ENCODE measurements at regions not wholly inside any gene's neighbourhood (a gene's known extent, or its start where the extent isn't known, plus 50 kb on each side); places are given as distances from the start of the nearest gene placed in this dataset.

GRCh38 chr3:116833202-116833601, 123.6 kb downstream of the TUSC7 start:
- Histone ChIP-seq H3K4me3 (no peak overlapping the region), H3K27ac (no peak overlapping the region)

GRCh38 chr3:116834816-116835215, 125.2 kb downstream of the TUSC7 start:
- Histone ChIP-seq H3K36me3 (no peaks in the 10 kb centered on the region), H3K4me3 (no peak overlapping the region), H3K4me1 (replicated peaks) (no peaks in the 10 kb centered on the region), H3K27me3 (replicated peaks) (no peaks in the 10 kb centered on the region), H3K9me3 (replicated peaks) (no peaks in the 10 kb centered on the region), H3K27ac (no peak overlapping the region)
- no peak for DNase-seq (ENCODE audit: low read depth in 1 of 2, low spot score in 2 of 2)

More at GRCh38 chr3:116833202-116833601, 123.6 kb downstream of the TUSC7 start:
- Histone ChIP-seq H3K9me3 (replicated peaks) (no peaks in the 10 kb centered on the region), H3K4me1 (replicated peaks) (no peaks in the 10 kb centered on the region), H3K36me3 (no peaks in the 10 kb centered on the region), H3K27me3 (replicated peaks) (no peaks in the 10 kb centered on the region)
- no peak for DNase-seq (ENCODE audit: low read depth in 1 of 2, low spot score in 2 of 2)

GRCh38 chr3:116835658-116836057, 126.1 kb downstream of the TUSC7 start:
- Histone ChIP-seq H3K36me3 (no peaks in the 10 kb centered on the region), H3K27me3 (replicated peaks) (no peaks in the 10 kb centered on the region), H3K4me3 (no peak overlapping the region), H3K27ac (no peak overlapping the region), H3K4me1 (replicated peaks) (no peaks in the 10 kb centered on the region), H3K9me3 (replicated peaks) (no peaks in the 10 kb centered on the region)
- DNase-seq (ENCODE audit: low read depth in 1 of 2, low spot score in 2 of 2) = no peak

- H3K36me3 ChIP-seq = no peaks in the 10 kb centered on the region
- H3K4me1 ChIP-seq (replicated peaks) = no peaks in the 10 kb centered on the region
- no peaks in the 10 kb centered on the region for H3K9me3 ChIP-seq (replicated peaks)
- H3K27me3 ChIP-seq (replicated peaks) = no peaks in the 10 kb centered on the region
- H3K4me3 ChIP-seq = no peak overlapping the region
- H3K27ac ChIP-seq = no peak overlapping the region
- DNase-seq (ENCODE audit: low read depth in 1 of 2, low spot score in 2 of 2) = no peak
Observed at GRCh38 chr3:116836286-116836685, 126.7 kb downstream of the TUSC7 start.

- no peak overlapping the region for H3K4me3 ChIP-seq
- no peaks in the 10 kb centered on the region for H3K27me3 ChIP-seq (replicated peaks)
- H3K36me3 ChIP-seq = no peaks in the 10 kb centered on the region
- DNase-seq (ENCODE audit: low read depth in 1 of 2, low spot score in 2 of 2) = no peak
- H3K4me1 ChIP-seq (replicated peaks) = no peaks in the 10 kb centered on the region
- H3K27ac ChIP-seq = no peak overlapping the region
- no peaks in the 10 kb centered on the region for H3K9me3 ChIP-seq (replicated peaks)
Observed at GRCh38 chr3:116837483-116837882, 127.9 kb downstream of the TUSC7 start.

- Histone ChIP-seq H3K27ac (no peak overlapping the region), H3K27me3 (replicated peaks) (no peaks in the 10 kb centered on the region), H3K4me3 (no peak overlapping the region), H3K9me3 (replicated peaks) (no peaks in the 10 kb centered on the region), H3K4me1 (replicated peaks) (no peaks in the 10 kb centered on the region), H3K36me3 (no peaks in the 10 kb centered on the region)
- no peak for DNase-seq (ENCODE audit: low read depth in 1 of 2, low spot score in 2 of 2)
Observed at GRCh38 chr3:116841003-116841735, 131.6 kb downstream of the TUSC7 start.

GRCh38 chr3:116842254-116842957, 132.8 kb downstream of the TUSC7 start:
- Histone ChIP-seq H3K27me3 (replicated peaks) (no peaks in the 10 kb centered on the region), H3K4me3 (no peak overlapping the region), H3K4me1 (replicated peaks) (no peaks in the 10 kb centered on the region), H3K9me3 (replicated peaks) (no peaks in the 10 kb centered on the region), H3K36me3 (no peaks in the 10 kb centered on the region), H3K27ac (no peak overlapping the region)
- no peak for DNase-seq (ENCODE audit: low read depth in 1 of 2, low spot score in 2 of 2)

GRCh38 chr3:116848248-116848829, 138.8 kb downstream of the TUSC7 start:
- Histone ChIP-seq H3K4me1 (replicated peaks) (no peaks in the 10 kb centered on the region), H3K9me3 (replicated peaks) (no peaks in the 10 kb centered on the region), H3K36me3 (no peaks in the 10 kb centered on the region), H3K27ac (no peak overlapping the region), H3K4me3 (no peak overlapping the region), H3K27me3 (replicated peaks) (no peaks in the 10 kb centered on the region)
- DNase-seq (ENCODE audit: low read depth in 1 of 2, low spot score in 2 of 2) = no peak

- Histone ChIP-seq H3K27me3 (replicated peaks) (no peaks in the 10 kb centered on the region), H3K4me3 (no peak overlapping the region), H3K9me3 (replicated peaks) (no peaks in the 10 kb centered on the region), H3K4me1 (replicated peaks) (no peaks in the 10 kb centered on the region), H3K36me3 (no peaks in the 10 kb centered on the region), H3K27ac (no peak overlapping the region)
- DNase-seq (ENCODE audit: low read depth in 1 of 2, low spot score in 2 of 2) = no peak
Observed at GRCh38 chr3:116849261-116849688, 139.7 kb downstream of the TUSC7 start.

GRCh38 chr3:116852803-116853202, 143.2 kb downstream of the TUSC7 start:
- no peak for DNase-seq (ENCODE audit: low read depth in 1 of 2, low spot score in 2 of 2)
- Histone ChIP-seq H3K27me3 (replicated peaks) (no peaks in the 10 kb centered on the region), H3K4me3 (no peak overlapping the region), H3K9me3 (replicated peaks) (no peaks in the 10 kb centered on the region), H3K4me1 (replicated peaks) (no peaks in the 10 kb centered on the region), H3K36me3 (no peaks in the 10 kb centered on the region), H3K27ac (no peak overlapping the region)

- peaks cover 14% of the 10 kb centered on the region; the same call in 1 of the 2 replicates for H3K27me3 ChIP-seq (replicated peaks)
- no peaks in the 10 kb centered on the region for H3K36me3 ChIP-seq
- no peaks in the 10 kb centered on the region for H3K9me3 ChIP-seq (replicated peaks)
- no peak for DNase-seq (ENCODE audit: low read depth in 1 of 2, low spot score in 2 of 2)
- H3K27ac ChIP-seq = no peak overlapping the region
- H3K4me1 ChIP-seq (replicated peaks) = no peaks in the 10 kb centered on the region
- no peak overlapping the region for H3K4me3 ChIP-seq
Observed at GRCh38 chr3:116863270-116863770, 153.7 kb downstream of the TUSC7 start.

- peaks cover 14% of the 10 kb centered on the region; the same call in 1 of the 2 replicates for H3K27me3 ChIP-seq (replicated peaks)
- H3K36me3 ChIP-seq = no peaks in the 10 kb centered on the region
- H3K9me3 ChIP-seq (replicated peaks) = no peaks in the 10 kb centered on the region
- DNase-seq (ENCODE audit: low read depth in 1 of 2, low spot score in 2 of 2) = peak in 1 of 2 experiments; percentile 14
- H3K27ac ChIP-seq = no peak overlapping the region
- H3K4me3 ChIP-seq = no peak overlapping the region
- no peaks in the 10 kb centered on the region for H3K4me1 ChIP-seq (replicated peaks)
Observed at GRCh38 chr3:116863822-116864589, 154.4 kb downstream of the TUSC7 start.

- Histone ChIP-seq H3K27me3 (replicated peaks) (peaks cover 14% of the 10 kb centered on the region; the same call in 1 of the 2 replicates), H3K9me3 (replicated peaks) (no peaks in the 10 kb centered on the region), H3K27ac (no peak overlapping the region), H3K4me3 (no peak overlapping the region), H3K36me3 (no peaks in the 10 kb centered on the region), H3K4me1 (replicated peaks) (no peaks in the 10 kb centered on the region)
- DNase-seq (ENCODE audit: low read depth in 1 of 2, low spot score in 2 of 2) = no peak
Observed at GRCh38 chr3:116864590-116864927, 155.0 kb downstream of the TUSC7 start.
